T-helper 2 cell treated with Interferon-gamma antibody and Interleukin-4, amounts not matched to agents 100 ng/mL and 5 ng/mL, for 36 hours (primary cell): ENCODE measurements at regions not wholly inside any gene's neighbourhood (a gene's known extent, or its start where the extent isn't known, plus 50 kb on each side); places are given as distances from the start of the nearest gene placed in this dataset.

ENCODE experiments used
- intact Hi-C: fragments of 100-400 bp; cut with micrococcal nuclease; formaldehyde crosslinking; loops from one replicate; pipeline ENCODE4 v1.15.1; 2023

- intact Hi-C loops = no loop called here
Measured at GRCh38 chr4:153131596-153131995, 72.6 kb upstream of the TRIM2 start.

GRCh38 chr4:153137159-153137558 lies 67.1 kb upstream of the TRIM2 start:
- intact Hi-C loops = no loop called here

- intact Hi-C loops = no loop called here
Measured at GRCh38 chr4:153137677-153138630, 66.3 kb upstream of the TRIM2 start.

- intact Hi-C loops = no loop called here
Measured at GRCh38 chr4:153138736-153139135, 65.5 kb upstream of the TRIM2 start.

GRCh38 chr4:153140294-153140693 lies 63.9 kb upstream of the TRIM2 start:
- intact Hi-C loops = no loop called here

- intact Hi-C loops = no loop called here
Measured at GRCh38 chr4:153141238-153141637, 63.0 kb upstream of the TRIM2 start.

GRCh38 chr4:153142700-153143438 lies 61.4 kb upstream of the TRIM2 start:
- intact Hi-C loops = loop anchor here (1.0 kb wide), 2 partner anchors 175 to 500 kb away; no protein-coding TSS in a partner anchor

GRCh38 chr4:153143527-153144348 lies 60.5 kb upstream of the TRIM2 start:
- intact Hi-C loops = loop anchor here (1.0 kb wide), 2 partner anchors 175 to 500 kb away; no protein-coding TSS in a partner anchor

- intact Hi-C loops = no loop called here
Measured at GRCh38 chr4:153146031-153146430, 58.2 kb upstream of the TRIM2 start.

GRCh38 chr4:153146961-153147360 lies 57.3 kb upstream of the TRIM2 start:
- intact Hi-C loops = no loop called here

- intact Hi-C loops = no loop called here
Measured at GRCh38 chr4:153148791-153149190, 55.5 kb upstream of the TRIM2 start.

- intact Hi-C loops = loop anchor here (5.0 kb wide), 2 partner anchors 96 to 426 kb away; no protein-coding TSS in a partner anchor
Measured at GRCh38 chr4:153151535-153152455, 52.4 kb upstream of the TRIM2 start.

GRCh38 chr4:153152501-153153338 lies 51.5 kb upstream of the TRIM2 start:
- intact Hi-C loops = loop anchor here (1.0 to 5.0 kb wide), 3 partner anchors 36 to 425 kb away; no protein-coding TSS in a partner anchor

GRCh38 chr4:153153339-153153871 lies 50.8 kb upstream of the TRIM2 start:
- intact Hi-C loops = loop anchor here (1.0 to 5.0 kb wide), 3 partner anchors 37 to 424 kb away; no protein-coding TSS in a partner anchor

GRCh38 chr4:153154007-153154975 lies 50.0 kb upstream of the TRIM2 start:
- intact Hi-C loops = loop anchor here (5.0 kb wide), 2 partner anchors 93 to 423 kb away; no protein-coding TSS in a partner anchor
